Epidermal melanocyte (primary cell): ENCODE measurements at regions not wholly inside any gene's neighbourhood (a gene's known extent, or its start where the extent isn't known, plus 50 kb on each side); places are given as distances from the start of the nearest gene placed in this dataset.

Experiments used
- DNase-seq: peaks from one replicate; pipeline ENCODE4 v3.0.0; 2011; ENCODE audit warnings: low spot score; ENCODE audit not compliant: insufficient read length

DNA sequence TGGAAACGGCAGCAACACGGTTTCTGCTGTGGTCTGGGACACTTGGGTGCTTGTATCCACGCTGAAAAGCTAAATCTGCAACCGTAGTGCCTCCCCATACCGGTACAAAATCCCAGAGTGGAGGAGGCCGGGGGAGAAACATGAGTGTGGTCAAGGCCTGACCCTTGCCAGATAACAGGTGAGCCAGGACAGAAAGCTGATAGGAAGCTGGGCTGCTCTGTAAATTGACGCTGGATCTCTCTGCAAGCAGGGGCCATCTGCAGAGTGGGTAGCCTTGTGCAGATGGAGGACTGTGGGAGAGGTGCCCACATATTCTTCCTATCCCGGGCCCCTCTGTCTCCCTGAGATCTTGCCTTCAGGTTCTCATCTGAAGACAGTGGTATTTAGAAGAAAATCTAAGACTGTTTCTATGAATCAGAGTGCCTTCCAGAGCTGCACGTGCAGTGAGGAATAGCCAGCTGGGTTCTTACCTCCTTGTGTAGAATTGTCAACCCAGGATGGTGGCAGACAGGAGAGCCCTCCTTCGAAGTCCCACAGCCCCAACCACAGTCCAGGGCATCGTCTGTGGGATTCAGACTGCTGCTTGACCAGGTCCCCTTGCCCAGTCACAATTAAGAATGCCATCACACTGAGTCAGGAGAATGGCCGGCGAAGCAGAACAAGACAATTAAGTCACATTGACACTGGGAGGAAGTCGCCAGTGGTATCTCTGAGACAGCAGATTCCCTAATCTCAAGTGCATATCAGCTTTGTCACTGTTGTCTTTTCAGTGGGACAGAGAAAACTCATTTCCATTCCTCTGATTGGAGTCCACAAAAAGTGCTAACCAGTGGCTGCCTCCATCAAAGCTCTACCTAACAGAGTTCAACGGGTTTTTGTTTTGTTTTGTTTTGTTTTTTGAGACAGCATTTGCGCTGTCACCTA, 100.0 kb upstream of the RIPOR2 start:
- no peak for DNase-seq

DNA sequence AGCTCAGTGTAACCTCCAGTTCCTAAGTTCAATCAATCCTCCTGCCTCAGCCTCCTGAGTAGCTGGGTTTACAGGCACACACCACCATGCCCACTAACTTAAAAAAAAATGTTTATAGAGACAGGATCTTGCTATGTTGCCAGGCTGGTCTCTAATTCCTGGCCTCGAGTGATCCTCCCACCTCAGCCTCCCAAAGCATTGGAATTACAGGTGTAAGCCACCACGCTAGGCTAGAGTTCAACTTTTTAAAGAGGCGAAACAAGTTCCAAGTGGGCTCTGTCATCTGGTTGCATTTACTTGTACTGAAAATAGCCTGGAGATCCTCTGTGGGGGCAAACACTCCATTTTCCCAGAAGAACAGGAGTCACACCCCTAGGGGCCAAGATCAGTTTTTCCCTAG, 100.7 kb upstream of the RIPOR2 start:
- DNase-seq: no peak

DNA sequence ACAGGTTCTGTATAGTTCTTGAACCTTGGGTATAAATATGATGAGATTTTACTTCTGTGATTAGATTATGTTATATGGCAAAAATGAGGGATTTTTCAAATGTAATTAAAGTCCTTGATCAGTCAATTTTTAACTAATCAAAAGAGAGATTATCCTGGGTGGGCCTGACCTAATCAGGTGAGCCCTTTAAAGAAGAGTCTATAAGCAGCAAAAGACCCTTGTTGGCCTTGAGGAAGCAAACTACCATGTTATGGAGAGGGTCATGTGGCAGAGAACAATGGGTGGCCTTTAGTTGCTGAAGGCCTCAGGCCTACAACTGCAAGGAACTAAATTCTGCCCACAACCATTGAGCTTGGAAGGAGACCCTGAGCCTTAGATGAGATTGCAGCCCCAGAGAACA, 102.5 kb upstream of the RIPOR2 start:
- no peak for DNase-seq

DNA sequence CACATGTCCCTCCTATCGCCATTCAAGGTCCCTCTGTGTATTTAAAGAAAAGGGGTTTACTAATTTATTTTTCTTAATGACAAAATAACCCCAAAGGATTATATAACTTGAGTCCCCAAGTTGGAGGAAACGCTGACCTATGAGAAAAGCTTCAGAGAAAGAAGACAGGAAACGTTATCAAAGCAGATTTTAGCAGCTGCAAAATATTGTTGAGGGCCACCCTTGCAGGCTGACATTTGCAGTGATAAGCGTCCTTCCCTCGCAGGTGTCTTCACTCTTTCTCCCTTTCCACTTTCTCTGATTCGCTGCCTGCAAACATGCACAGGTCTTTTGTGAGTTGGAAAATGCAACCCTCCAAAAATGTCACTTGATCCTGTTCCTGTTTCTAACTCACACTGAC, 103.2 kb upstream of the RIPOR2 start:
- DNase-seq: no peak

DNA sequence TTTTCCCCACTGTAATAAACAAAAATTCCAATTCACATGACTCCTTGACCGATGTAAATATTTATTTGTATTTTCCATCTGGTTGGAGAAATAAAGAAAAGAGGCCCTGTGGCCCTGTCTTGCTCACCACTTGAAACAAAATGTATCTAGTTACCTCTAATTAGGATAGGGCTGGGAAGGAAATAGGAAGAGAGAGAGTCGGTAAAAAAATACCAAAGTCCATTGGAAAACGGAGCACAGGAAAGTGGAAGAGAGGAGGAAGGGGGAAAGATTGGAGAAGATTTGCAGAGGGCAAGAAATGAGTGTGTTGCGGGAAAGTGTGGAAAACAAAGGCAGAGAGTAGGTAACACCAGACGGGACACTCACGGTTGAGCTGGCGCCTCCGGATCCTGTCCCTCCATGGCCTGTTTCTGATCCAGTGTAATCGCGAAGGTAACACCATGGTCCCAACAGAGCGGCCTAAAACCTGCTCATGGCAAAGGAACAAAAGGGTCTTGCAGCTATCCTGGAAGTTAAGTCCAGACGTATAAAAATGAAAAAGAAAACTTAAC, 105.8 kb upstream of the RIPOR2 start:
- DNase-seq: no peak

DNA sequence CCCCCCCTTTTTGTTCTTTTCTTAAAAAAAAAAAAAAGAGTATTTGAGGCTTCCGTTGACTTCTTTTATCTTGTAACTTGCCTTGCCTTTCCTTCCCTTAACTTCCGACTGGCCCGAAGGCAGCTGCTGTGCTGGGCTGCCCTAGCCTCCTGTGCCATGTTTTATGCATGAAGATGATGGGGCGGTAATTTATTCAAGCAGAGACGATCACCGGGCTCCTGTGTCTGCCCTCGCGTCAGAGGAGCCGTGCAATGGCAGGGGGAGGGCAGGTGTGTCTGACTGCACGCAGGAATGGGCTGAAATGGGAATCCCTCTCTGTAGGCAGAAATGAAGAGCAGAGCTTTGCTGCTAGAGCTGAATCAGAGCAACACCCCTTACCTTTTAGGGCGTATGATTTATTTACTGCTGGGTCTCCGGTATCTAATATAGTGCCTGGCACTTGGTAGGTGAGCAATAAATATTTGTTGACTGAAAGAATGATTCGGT, 106.3 kb upstream of the RIPOR2 start:
- DNase-seq: no peak

DNA sequence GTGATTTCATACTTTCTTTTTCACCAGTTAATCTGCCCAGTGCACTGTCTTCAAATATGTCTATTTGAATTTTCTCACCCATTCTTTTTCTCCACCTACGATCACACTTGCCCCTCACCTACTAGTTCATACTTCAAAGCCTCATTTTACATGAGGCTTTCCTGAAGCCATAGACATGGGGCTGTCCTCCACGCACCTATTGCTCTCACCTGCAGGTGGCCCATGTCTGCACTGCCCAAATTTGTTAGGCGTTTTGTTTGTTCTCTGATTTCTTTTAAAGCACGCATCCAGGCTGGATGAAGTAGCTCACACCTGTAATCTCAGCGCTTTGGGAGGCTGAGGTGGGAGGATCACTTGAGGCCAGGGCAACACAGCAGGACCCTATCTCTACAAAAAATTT, 106.8 kb upstream of the RIPOR2 start:
- no peak for DNase-seq

DNA sequence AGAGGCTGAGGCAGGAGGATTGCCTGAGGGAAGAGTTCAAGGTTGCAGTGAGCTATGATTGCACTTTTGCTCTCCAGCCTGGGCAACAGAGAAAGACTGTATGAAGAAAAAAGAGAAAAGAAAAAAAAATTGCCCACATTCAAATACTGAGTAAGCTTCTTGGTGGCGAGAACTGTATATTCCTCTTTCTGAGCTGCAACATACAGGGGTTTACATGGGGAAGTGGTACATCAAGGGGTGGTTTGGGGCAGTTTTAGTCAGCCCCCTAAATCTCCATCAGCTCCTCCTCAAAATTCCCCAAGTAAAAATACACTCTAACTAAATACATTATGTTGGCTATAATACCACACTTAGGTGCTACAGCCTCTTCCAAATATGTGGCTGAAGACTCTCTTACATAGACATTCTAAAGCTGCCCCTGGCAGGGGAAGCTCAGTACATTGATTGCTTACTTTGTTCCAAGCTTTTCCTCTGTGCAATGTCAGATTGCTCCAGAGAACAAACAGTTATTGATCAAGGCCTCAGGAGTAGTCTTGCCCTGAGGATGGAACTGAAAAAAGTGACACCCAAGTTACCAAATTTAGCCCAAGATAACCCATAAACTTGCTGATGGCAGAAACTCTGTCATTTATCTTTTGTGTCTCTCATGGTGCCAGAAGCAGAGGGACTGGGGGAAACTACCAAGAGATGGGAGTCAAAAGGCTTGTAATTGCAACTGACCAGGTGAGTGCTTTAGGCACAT, 107.4 kb upstream of the RIPOR2 start:
- DNase-seq: no peak

DNA sequence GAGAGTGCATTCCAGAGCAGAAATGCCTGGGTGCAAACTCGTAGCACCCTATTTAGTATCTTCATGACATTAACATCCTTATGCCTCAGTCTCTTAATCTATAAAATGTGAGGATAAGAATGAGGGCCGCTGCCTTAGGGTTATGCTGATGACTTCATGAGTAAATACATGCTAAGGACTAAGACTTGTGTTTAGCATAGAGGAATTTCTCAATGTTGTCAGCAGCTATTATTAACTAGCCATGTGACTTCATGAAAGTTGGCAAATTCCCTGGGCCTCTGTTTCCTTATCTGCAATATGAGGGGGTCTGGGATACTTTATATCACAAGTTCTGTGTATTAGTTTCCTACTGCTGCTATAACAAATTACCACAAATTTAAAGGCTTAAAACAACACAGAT, 108.1 kb upstream of the RIPOR2 start:
- DNase-seq: no peak

DNA sequence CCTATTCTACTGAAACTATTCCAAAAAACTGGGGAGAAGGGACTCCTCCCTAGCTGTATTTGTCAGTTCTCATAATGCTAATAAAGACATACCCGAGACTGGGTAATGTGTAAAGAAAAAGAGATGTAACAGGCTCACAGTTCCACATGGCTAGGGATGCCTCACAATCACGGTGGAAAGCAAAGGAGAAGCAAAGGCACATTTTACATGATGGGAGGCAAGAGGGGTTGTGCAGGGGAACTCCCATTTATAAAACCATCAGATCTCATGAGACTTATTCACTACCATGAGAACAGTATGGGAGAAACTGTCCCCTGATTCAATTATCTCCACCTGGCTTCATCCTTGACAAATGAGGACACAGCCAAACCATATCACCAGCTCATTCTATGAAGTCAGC, 111.2 kb upstream of the RIPOR2 start:
- no peak for DNase-seq

DNA sequence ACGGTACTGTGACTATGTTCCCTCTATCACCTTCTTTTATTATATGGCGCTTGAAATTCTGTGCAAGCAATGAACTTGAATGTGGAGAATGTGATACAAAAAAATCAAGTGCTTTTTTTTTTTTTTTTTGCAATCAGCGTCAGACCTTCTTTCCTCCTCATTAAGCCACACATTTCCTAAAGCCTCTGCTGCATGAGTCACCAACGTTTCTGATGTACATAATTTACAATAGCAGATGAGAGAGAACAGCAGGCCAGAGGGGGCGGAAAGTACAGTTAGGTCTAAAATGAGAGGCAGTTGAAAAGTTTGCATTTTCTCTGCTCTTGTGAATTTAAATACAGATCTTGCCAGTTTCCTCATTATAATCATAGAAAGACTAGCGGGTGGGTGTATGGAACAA, 114.6 kb upstream of the RIPOR2 start:
- DNase-seq: no peak

DNA sequence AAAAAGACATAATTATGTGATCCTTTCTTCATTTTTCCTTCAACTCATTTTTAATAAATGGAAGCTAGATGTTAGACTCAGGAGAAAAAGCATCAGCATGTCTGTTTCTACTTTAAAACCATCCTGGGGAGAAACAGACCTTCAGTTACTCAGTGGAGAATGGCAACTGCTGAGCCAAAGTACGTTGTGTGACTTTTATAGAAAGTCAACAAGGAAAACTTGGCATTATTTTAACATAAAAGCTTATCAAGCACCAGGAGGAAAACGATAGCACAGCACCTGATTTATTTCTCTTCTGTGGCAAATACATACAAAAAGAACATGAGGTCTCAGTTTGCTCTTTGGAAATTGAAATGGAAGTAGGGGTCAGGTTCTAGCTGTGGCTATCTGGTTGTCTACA, 115.3 kb upstream of the RIPOR2 start:
- no peak for DNase-seq

DNA sequence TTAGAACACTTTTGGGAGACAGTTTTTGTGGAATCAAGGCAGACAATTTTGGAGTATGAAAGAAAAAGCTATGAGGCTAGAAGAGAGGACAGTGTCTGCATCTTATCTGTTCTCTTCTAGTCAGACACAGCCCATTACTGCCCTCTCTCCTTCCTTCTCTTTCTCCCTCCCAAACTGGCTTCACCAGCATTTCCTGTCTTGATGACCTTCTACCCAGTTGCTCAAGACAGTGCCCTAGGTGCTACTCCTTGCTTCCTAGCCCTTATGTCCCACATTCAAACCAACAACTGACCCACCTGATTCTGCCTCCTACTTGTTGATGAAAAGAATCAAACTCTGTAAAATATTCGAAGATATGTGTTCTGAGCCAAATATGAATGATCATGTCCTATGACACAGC, 116.4 kb upstream of the RIPOR2 start:
- DNase-seq: no peak

DNA sequence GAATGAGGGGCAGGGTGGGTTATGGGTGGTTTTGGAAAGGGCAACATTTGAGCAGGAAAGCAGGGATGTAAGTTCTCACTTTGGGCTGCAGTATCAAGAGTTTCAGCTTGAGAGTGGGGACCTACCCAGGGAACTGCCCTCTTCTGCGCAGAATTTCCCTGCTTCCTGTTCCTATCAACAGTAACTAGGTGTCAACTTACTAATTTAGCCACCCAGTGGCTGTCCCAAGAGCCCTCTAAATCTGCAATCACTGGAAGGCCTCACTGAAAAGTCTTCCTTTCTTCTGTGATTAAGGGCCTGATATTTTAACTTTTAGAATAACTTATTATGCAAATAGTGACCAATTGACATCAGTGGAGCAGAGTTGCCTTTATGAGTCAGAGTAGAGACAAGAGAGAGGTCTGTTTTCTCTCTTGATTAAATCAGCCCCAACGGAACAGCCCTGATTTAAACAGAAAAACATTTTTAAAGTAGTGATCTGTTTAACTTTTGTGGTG, 118.2 kb upstream of the RIPOR2 start:
- DNase-seq: no peak

DNA sequence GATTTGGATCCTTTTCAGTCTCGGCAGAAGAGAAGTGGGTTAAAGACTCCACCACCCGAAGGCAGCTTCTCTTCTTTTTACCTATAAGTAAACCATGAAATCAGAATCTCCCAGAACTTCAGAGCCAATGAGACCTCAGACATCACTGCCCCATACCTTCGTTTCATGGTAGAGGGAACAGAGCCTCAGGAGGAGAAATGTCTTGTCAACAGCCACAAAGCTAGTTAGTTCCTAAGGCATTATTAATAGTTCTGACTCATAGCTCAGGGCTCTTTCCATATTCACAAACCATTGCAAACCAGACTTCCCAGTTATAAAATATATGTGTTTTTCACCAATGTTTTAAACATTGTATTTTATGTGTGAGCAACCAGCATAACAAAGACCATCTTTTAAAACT, 118.7 kb upstream of the RIPOR2 start:
- DNase-seq: no peak

DNA sequence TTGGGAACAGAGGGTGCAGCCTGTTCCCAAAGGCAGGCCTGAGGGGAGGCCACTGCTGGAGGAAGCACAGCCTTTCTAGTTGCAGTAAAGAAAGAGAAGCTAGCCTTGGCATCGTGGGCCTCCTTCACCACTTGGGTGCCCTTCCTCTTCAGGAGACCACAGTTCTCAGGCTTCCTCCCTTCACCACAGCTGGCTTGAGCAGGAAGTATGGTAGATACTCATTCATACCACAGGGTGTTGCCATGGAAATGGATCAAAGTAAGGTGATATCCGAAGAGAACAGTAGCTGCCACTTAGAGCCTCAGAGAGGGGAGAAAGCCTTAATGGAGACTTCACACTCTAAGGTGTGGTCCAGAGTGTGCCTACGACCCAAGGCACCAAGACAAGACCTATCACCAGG, 120.4 kb upstream of the RIPOR2 start:
- DNase-seq: no peak

DNA sequence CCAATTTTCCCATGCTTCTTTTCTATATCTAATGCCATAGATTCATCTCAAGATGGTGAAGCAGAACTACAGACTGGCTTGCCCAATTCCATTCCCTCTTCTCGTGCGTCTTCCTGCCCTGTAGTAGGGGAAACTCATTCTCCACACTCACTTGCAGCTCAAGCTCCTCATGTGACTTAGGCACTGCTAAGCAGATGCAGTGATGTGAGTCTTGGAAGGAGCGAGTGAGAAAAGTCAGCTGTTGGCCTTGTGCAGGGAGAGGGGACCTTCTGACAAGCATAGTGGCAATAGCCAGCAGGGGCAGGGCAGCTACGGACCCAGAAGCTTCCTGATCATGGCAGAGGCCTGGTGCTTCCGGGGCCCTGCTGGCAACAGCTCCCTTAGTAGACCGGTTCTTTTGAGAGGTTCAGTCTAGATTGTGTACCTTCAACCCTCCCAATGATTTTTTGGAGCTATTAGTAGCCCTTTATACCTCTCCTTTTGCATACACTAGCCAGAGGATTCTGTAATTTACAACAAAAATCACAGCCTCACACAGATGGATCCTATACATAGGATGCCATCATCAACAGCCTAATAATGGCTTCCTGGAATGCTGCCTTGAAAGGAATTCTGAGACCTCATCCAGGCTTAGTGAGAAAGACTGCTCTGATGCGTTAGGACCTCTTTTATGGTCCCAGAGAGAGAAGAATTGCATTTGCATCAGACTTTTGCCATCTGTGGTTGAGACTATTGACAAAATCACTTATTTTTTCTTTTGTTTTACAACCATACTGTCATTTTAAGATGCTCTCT, 121.5 kb upstream of the RIPOR2 start:
- no peak for DNase-seq

DNA sequence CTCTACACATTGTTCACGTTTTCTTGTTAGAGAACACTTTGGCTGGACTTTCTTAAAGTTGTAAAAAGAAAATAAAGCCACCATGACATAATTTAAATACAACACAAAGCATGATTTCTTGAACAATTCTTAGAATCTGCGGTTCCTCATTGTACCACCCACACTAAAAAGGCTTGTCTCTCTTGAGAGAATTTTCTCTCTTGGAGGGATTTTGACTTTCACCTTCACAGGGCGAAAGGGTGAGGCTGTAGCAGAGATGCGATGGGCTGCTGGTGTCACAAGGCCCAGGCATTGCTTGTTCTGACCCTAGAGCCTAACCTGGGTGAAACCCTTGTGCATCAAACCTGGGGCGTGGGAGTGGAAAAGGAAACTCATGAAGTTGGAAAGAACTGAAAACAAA, 122.7 kb upstream of the RIPOR2 start:
- DNase-seq: no peak

DNA sequence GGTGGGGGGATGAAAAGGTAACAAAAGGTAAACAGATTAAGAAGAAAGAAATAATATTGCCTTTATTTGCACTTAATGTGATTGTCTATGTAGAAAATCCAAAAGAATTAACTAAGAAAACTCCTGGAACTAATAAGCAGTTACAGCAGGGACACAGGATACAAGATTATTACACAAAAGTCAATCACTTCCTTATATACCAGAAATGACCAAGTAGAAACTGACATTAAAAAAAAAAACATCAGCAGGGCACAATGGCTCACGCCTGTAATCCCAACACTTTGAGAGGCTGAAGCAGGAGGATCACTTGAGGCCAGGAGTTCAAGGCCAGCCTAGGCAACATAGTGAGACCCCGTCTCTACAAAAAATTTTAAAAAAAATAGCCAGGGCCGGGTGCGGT, 123.2 kb upstream of the RIPOR2 start:
- DNase-seq: no peak

DNA sequence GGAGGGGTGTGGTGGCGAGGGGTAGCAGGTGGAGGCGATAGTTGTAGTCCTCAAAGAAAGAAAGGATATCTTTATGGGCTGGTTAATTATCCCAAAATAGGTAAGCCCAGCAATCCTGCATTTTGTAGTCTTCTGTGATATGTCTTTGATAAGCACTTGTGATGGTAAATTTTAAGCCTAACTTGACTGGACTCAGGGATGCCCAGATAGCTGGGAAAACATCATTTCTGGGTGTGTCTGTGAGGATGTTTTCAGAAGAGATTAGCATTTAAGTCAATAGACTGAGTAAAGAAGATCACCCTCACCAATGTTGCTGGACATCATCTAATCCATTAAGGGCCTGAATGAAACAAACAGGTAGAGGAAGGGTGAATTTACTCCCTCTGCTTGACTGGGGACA, 124.8 kb upstream of the RIPOR2 start:
- DNase-seq: no peak

DNA sequence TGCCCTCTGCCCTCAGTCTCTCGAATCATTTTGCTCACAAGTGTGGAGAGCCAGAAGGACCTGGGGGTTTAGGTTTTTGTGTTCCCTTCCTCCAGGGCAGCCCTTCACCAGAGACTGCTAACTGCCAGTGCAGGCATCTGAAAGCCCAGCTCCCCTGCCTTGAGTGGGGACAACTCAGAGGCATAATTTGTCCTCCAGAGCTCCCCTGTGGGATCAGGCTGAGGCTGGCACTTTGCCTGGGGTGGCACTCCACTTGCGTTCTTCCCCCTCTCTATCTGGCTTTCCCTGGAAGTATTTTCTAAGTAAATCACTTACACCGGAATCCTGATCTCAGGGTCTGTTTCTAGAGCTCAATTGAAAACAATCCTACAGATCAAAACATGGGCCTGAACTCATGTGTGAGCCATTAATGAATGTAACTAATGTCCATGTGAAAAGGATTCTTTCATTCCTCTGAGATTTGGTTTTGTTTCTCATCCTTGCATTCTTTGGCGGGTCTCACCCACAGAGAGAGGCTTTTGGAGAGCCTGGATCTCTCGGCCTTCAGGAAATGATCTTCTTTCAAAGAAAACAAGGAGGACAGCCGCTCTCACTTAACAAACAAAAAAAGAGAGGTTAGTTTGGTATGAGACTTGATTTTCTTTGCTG, 125.7 kb upstream of the RIPOR2 start:
- DNase-seq: peak; percentile 36
